Lower leg skin (tissue), 3 donors: ENCODE measurements at regions not wholly inside any gene's neighbourhood (a gene's known extent, or its start where the extent isn't known, plus 50 kb on each side); places are given as distances from the start of the nearest gene placed in this dataset.

Experiments
- CTCF ChIP-seq, 3 donors: fragments of 450-650 bp; IDR thresholded peaks; one replicate each; pipeline ENCODE4 v1.5.1; 2016; ENCODE audit warnings: antibody characterized with exemption in 3 of 3, mild to moderate bottlenecking in 3 of 3, moderate library complexity in 2 of 3
- POLR2A ChIP-seq, 2 donors: fragments of 450-650 bp; IDR thresholded peaks; one replicate each; pipeline ENCODE4 v1.6.1; 2016 to 2017; ENCODE audit warnings: antibody characterized with exemption in 2 of 2, mild to moderate bottlenecking in 1 of 2, moderate library complexity in 1 of 2

- TF ChIP-seq CTCF (IDR thresholded peaks at IDR 0.05) (no peak), POLR2A (IDR thresholded peaks at IDR 0.05) (no peak)
Measured at GRCh38 chr1:219330001-219330400, 156.3 kb downstream of the LYPLAL1 start.
